Ovary (tissue), 3 donors: ENCODE measurements at regions not wholly inside any gene's neighbourhood (a gene's known extent, or its start where the extent isn't known, plus 50 kb on each side); places are given as distances from the start of the nearest gene placed in this dataset.

Experiments
- EP300 ChIP-seq: sonication (generic); formaldehyde crosslinking; IDR thresholded peaks from one replicate; pipeline ENCODE4 v1.6.1; 2017; ENCODE audit warnings: antibody characterized with exemption
- POLR2A ChIP-seq: fragments of 450-650 bp; IDR thresholded peaks from one replicate; pipeline ENCODE4 v1.6.1; 2017; ENCODE audit warnings: antibody characterized with exemption, mild to moderate bottlenecking, moderate library complexity
- TF ChIP-seq, protein P1 (sequence below), 3 donors: fragments of 450-650 bp in 2 of 3; fragments of 200-600 bp in 1 of 3; IDR thresholded peaks; one replicate each; pipeline versions ENCODE4 v1.5.1 to v1.8.0; 2016 to 2022; ENCODE audit warnings: antibody characterized with exemption in 3 of 3, mild to moderate bottlenecking in 1 of 3
- donor health status: DM: no; HTN: no; CAD: no.

GRCh38 chr5:3019045-3019444 lies 267.6 kb upstream of the IRX2 start:
- TF ChIP-seq POLR2A (no peak), EP300 (no peak)
- TF ChIP-seq, protein P1, sequence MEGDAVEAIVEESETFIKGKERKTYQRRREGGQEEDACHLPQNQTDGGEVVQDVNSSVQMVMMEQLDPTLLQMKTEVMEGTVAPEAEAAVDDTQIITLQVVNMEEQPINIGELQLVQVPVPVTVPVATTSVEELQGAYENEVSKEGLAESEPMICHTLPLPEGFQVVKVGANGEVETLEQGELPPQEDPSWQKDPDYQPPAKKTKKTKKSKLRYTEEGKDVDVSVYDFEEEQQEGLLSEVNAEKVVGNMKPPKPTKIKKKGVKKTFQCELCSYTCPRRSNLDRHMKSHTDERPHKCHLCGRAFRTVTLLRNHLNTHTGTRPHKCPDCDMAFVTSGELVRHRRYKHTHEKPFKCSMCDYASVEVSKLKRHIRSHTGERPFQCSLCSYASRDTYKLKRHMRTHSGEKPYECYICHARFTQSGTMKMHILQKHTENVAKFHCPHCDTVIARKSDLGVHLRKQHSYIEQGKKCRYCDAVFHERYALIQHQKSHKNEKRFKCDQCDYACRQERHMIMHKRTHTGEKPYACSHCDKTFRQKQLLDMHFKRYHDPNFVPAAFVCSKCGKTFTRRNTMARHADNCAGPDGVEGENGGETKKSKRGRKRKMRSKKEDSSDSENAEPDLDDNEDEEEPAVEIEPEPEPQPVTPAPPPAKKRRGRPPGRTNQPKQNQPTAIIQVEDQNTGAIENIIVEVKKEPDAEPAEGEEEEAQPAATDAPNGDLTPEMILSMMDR (IDR thresholded peaks at IDR 0.05) = no peak
